HK-2 (cell line): ENCODE measurements at regions not wholly inside any gene's neighbourhood (a gene's known extent, or its start where the extent isn't known, plus 50 kb on each side); places are given as distances from the start of the nearest gene placed in this dataset.

ENCODE experiments used
- DNase-seq: peaks from one replicate; pipeline ENCODE4 v3.0.0-alpha.2; 2018; ENCODE audit not compliant: unreplicated experiment

DNA sequence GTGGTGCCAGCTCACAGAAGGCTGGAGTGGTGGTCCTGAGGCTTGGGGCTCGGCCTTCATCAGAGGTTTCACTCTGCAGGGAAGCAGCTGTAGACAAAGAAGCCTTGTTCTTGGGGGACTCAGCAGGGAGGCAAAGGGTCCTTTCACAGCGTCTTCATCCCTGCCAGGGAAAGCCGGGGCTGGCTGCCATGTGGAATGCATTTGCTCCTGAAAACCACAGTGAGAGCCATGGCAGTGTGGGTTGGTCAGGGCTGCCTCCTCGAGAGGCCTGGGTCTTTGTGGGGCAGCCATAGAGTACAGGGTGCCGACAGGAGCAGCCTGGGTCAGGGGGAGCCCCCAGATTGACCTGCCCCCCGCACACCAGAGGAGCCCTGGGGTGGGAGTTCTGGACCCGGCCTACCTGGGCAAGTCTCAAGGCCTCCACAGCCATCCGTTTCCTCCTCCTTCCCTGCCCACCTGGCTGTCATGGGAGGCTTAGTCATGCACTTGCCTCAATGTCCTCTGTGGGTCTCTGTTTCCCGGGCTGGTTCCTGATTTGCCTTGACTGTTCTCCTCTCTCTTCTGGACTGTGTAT lies 144.0 kb downstream of the CDC5L start:
- no peak for DNase-seq

DNA sequence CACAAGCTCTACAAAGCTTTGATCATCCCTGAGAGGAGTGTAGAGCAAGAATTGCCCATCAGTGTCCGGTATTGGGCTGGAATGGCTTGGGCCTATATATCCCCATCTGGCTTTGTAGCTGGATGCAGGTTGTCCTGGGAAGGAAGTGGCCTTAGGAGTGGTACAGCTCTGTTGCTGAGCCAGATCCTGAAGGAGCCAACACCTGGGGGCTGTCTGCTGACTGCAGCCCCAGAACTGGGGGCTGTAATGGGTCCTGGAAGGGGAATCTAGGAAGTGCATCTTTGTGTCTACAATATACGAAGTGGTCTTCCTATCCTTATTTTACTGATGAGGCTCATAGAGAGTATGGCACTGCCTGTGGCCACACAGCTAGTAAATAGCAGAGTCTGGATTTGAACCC lies 145.9 kb downstream of the CDC5L start:
- DNase-seq: no peak

DNA sequence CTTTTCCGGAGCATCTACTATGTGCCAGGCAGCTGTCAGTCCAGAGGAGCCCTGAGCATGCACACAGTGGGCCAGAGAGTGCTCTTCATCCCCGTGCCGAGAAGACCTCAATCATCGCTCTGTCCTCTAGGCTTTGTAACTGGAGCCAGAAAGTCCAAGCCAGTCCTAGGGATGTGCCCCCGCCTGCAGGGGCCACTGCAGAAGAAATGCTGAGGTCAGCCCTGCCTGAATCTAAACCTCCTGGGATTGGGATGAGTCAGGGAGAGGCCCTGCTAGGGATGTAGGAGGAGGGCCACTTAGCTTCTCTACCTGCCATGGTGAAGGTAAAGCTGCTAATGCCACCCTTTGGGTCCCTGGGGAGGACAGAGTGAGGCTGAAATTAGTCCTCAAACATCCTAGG lies 146.8 kb downstream of the CDC5L start:
- DNase-seq: no peak

DNA sequence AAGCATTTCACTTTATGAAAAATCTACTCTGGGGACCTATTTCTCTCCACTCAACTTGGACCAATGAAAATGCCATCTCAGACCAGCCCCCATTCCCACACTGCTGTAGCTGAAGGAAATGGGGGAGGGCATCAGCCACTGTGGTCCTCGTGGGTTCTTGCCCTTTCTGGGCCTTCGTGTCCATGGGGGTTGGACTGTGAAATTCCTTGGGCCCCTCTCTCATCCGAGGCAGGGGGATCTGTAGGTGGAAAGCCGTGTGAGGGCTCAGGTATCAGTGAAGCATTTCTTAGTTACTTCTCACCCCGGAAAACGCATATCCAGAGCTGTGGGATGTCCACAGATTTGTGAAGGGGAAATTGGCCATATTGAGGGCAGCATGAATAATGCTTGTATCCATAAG lies 147.9 kb downstream of the CDC5L start:
- DNase-seq: no peak

DNA sequence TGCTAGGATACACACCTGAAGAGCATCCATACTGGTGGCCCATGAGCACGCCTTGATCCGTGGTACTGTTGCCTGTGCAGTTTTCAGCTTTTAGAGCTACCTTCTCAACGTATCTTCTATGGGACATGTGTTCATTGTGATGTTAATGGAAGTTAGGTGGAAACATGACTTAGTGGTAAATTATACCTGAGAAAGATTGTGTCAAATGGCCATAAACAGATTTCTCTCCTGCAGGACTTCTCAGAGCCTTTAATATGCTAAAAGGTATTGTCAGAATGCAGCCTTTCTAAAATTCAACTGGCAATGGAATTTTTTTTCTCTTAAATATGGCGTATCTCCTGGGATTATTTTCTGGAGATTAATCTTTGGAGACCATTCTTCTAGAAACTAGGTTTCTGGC lies 148.5 kb downstream of the CDC5L start:
- DNase-seq: no peak

DNA sequence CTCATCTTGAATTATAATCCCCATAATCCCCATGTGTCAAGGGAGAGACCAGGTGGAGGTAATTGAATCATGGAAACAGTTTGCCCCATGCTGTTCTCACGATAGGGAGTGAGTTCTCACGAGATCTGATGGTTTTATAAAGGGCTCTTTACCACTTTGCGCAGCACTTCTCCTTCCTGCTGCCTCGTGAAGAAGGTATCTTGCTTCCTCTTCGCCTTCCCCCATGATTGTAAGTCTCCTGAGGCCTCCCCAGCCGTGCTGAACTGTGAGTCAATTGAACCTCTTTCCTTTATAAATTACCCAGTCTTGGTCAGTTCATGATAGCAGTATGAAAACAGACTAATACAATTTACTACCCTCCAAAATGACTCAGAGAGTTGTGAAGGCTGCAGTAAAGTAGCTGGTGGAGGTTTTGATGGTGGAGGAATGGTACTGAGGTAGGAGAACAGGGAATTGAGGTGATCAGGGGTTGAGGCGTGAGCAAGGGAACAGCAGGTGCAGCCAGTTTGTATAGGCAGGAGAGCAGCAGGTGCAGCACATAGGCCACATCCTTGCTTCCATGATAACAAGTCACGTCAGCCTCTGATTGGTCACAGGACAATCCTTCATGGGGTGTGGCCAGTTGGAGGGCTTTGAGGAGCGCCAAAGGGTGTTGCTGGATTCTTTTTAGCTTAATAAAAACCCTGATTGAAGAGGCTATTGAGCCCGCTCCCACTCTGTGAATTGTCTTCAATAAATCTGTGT lies 150.0 kb downstream of the CDC5L start:
- no peak for DNase-seq

DNA sequence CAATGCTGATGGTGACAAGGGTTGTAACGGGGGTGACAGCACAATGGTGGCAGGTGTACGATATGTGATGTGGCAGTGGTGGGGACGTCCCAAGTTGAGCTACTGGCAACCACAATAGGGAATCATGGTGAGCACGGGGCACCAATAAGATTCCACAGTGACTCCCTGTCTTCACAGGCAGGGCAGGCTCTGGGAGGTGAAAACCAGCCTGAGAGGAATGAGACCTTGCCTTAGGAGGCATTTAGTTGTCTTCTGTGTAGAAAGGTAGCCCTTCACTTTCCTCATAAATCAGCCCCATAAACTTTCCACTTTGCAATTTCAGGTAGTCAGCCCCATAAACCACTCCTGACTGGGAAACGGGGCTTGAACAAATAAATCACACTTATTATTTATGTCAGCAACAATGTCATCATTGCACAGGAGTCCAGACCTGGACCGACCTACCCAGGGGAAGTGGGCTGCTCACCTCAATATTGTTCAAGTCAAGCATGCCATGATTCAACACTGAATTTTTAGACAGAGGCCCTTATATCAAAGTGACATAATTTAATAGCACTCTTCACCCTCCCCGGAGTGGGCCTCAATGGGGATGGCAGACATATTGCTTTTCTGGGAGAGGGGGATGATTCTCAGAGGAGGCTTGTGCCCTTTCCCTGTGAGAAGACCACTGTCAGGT lies 150.8 kb downstream of the CDC5L start:
- no peak for DNase-seq

DNA sequence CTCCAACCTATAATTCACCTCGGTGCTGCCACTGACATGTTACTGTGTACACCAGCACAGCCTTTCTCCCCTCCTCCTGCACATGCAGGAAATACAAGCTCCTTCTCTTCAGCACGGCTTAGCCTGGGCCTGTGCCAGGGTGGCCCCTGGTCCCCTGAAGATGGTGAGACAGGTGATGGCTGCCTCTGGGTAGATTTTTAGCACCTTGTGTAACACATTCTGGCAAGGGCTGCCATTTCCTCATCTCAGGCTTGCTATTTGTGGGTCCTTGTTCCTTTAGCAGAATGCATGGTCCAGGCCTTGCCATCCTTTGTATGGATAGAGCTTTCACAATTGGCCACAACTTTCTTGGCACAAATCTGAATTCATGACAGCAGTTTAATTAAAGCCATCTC lies 151.3 kb downstream of the CDC5L start:
- no peak for DNase-seq

DNA sequence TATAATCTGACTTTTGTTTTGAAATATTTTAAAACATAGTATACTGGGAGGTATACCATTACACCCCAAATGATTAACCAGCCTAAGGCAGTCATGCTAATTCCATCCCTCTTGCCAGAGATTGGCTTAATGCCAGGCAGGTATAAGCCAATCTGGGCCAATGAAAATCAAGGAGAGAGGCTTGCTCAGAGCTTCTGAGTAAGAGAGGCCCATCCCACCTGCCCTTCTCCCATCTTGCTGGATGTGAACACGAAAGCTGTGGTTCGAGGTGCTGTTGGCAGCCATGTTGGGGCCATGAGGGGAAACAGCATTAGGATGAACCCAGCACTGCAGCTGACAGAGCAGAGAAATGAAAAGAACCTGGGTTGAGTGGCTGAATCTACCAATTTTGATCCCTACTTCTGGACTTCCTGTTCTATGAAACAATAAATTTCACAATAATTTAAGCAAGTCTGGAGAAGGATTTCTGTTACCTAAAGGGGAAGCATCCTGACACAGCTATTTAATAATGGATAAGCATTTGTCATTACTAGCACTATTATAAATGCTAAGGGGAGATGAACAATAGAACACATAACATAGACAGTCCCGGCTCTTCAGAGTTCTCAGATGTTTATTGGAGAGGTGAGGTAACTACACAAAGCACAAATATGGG lies 152.3 kb downstream of the CDC5L start:
- no peak for DNase-seq

DNA sequence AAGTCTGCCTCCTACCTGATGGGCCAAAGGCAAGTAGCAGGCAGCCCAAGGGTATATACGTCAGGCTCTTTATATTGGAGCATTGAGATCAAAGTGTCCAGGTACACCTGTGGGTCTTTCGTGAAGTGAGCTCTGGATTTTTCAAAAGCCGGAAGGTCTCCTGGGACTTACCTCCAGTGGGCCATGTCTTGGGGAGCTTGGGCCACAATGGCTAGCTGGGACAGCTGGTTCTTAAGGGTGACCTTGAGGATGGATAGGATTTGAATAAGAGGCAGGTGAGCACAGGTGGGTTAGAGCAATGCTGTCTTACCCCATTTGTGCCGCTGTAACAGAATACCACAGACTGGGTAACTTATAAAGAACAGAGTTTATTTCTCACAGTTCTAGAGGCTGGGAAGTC lies 153.4 kb downstream of the CDC5L start:
- DNase-seq: no peak

DNA sequence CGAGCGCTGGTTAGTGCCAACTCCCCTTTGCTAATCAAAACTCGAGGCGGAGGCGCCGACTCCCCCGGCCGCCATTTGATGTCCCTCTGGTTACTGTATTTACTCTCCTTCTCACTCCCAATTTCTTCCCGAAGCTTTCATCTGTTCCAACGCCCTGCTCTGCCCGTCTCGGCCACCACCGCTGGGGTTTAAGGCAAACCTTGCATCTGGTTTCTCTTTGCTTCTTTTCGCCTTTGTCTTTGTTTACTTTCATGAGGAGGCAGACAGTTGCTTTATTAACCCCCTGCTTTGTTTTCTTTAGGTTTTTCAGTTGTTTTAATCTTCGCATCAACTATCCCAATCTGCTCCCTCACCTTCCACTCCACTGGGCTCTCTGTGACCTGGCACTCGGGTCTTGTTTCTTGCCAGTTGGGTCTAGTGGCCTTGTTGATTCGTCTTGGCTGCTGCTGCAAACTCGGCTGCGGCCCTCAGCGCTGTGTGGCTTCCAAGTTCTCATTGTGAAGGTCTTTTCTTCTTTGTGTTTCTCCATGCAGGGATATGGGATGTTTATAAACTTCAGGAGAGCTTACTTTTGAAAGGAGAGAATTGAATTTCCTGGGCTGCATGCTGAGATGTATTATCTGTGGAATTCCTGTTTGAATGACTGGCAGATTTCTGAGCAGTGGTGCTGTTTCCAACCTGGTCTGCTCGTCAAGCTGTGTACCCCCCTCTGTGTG lies 155.1 kb downstream of the CDC5L start:
- DNase-seq: no peak

DNA sequence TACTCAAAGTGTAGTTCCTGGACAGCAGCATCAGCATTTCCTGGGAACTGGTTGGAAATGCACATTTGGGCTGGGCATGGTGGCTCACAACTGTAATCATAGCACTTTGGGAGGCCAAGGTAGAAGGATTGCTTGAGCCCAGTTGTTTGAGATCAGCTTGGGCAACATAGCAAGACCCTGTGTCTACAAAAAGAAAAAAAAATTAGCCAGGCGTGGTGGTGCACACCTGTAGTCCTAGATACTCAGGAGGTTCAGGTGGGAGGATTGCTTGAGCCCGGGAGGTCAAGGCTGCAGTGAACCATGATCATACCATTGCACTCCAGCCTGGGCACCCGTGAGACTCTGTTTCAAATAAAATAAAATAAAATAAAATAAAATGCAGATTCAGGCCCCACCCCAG lies 156.2 kb downstream of the CDC5L start:
- no peak for DNase-seq

DNA sequence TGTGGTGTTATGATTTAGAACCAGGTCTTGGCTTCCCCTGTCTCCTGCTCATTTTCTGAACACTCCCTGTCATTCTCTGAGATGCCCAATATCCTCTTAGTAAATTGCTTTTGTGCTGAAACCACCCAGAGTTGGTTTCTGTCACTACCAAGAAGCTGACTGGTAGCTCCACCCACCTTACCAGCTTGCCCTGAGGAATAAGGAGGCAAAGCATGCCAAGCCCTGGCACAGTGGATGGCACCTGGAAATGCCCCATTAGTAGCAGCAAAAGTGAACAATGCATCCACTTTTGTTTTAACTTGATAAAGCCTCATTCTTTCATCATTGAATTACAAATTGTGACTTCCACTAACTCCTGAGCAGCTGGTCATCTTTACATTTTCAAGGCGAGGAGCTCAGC lies 157.7 kb downstream of the CDC5L start:
- no peak for DNase-seq

DNA sequence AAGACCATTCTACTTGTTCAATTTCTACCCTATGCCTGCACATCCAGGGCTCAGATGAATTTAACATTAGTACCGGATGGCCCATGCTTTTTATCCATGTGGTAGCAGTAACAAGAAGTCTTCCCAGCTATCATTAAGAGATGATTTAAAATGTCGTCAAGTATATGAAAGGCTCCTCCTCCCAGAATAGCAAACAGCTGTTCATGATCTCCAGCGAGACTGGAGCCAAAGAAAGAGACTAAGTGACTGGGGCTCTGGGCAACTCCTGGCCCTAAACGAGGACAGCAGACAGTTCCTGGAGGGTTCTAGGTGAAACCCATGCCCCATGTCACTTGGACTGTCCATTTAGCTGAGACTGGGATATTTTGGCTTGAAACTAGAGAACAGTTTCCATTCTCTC lies 160.8 kb downstream of the CDC5L start:
- DNase-seq: no peak

DNA sequence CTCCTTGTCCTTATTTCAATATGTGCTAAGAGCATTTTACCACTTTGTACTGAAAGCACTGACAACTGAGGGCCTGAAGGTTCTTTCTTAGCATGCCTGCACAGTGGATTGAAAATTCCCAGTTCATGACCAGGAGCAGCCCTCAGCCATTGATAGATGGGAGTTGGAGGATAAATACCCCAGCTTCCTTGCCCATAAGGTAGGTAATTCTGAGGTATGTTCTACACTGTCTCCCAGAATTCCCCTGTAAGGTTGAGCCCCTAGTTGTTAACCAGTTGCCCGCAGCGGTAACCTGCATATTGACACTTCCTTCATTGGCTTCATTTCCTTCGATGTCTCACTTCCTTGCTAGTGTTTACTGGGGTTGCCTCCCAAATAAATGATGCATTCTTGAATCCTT lies 162.0 kb downstream of the CDC5L start:
- DNase-seq: no peak

DNA sequence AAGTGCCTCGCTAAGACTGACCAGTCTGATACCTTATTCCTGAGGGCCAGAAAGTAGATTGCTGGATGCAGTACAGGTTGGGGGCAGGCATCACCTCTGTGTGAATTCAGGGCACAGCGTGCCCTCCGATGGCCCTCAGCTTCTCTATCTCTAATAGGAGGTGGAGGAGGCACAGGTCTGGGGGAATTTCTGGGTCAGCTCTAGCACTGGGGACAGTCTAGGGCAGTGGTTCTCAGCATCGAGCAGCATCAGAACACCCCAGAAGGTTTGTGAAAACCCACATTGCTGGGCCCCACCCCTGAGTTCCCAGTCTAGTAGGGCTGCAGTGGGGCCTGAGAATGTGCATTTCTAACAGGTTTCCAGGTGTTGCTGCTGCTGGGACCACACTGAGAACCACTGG lies 166.7 kb downstream of the CDC5L start:
- no peak for DNase-seq

DNA sequence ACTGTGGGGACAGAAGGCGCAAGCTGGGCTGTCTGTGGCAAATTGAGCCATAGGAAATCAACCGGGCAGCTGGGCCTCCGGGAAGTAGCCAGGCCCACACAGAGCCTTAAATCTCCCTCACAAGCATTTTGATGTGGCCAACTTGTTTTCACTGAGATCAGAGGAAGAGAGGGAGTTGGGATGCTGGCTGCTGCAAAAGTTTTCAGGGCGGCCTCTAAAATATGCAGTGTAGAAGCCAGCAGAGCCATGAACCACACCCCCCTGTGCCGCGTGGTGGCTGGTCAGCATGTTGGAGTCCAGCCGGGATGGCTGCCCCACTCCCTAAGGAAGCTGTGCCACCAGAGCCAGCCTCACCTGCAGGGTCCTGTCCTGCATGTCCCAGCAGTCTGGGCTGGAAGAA lies 167.4 kb downstream of the CDC5L start:
- DNase-seq: no peak

DNA sequence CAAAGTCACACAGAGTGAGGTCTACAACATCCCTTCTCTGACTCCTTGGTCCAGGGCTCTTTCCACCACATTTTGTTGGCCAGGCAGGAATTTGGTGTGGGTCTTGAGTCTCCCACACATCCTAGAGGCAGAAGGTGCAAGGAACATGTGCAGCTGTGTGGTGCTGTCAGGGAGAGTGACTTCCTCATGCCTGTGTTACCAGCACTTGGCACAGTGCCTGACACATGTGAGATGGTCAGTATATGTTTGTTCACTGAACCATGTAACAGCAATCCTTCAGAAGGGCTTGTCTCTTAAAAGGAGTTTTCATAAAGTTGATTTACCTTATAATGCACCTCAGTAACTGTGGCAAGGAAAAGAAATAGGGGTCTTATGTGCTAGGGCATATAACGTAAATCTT lies 168.5 kb downstream of the CDC5L start:
- no peak for DNase-seq

DNA sequence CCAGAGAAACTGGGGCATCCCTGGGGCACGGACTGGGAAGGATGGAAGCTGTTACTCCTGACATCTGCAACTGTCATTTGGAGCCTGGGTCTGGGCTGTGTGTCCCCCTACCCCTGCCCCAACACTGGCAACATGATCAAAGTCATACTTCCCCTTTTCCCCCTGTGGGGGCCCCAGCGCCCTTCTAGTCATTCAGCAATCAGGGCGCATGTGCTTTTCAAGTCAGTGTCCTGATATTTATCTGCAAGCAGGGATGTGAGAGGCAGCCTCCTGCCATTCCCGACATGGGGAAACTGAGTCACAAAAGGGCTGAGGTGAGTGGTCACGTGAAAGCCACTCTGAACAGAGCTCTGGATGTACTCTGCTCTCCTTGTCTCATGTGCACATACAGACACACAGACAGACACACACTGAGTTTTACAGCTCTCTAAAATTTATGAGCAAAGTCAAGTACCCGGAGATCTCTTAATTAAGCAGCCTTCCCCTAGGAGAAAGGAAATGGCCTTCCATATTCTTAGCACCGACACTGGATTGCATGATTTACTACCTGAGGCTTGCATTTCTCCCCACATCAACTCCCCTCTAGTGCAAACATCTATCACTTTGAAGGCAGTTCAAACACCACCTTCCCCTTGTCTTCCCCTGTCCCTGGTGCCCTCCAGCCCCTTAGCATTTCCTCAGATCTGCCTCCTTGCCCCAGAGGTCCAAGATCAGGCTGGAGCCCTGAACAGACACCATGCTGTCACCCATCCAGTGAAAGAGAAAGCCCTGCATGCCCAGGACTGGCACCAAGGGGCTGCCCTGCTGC lies 170.7 kb downstream of the CDC5L start:
- DNase-seq: no peak

DNA sequence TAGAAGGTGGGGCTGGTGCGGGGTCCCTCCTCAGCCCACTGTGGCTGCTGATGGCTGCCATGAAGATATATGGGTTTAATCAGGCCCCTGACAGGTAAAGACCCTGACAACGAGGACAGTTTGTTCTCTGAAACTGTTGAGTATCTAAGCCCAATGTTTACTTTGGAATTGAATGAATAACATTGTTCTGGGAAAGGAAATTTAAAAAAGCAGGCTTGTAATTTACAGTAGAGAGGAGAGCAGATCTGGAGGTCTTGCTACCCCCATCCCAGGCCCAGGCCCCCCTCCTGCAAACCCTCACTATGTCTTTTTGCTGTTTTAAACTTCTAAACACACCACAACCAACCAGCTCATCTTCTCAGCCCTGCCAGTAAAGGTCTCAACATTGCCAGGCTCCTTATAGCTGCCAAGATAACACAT lies 171.3 kb downstream of the CDC5L start:
- DNase-seq: no peak

DNA sequence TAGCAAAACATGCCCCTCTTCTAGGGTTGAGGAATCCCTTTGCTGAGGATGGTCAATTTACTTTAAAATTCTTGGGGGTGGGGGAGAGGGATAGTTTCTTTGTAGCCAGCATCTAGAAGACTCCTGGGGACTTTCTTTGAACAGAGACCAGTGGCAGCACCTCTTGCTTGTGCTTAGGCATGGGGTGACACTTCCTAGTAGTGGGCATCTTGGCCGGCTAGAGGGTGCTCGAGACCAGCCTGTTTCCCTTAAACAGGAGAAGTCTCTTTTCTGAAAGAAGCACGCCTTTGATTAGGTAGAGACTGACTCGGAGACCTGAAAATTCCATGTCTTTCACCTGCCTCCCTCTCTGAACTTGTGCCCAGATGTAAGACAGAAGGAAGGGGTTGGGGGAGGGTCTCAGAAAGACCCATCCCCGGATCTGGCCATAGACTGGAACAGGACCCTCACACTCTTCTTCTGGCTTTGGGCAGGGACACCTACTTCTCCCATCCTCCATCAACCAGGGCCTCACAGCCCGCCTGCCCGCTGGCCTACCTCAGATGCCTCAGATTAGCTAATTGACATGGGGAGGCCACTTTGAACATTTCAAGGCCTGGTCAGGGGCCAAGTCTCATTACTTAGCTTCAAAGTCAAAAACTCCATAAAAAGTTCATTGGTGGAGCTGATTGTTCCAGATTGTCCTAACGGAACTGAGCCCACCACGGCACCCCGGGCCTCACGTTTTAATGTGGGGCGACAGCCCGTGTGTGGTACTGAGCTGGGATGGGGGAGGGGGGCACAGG lies 172.2 kb downstream of the CDC5L start:
- DNase-seq: no peak
